A549 (cell line): ENCODE measurements at regions not wholly inside any gene's neighbourhood (a gene's known extent, or its start where the extent isn't known, plus 50 kb on each side); places are given as distances from the start of the nearest gene placed in this dataset.

ENCODE experiments used
- ATAC-seq, 2 experiments: fragments of 200-7000 bp in 1 of 2; fragments of >200 bp in 1 of 2; cut with Nextera tagmentation in 1 of 2; cut with Tn5 transposase in 1 of 2; 3 replicates each; pipeline versions ENCODE4 v1.8.0 to v1.9.1; 2018 to 2020; ENCODE audit warnings: mild to moderate bottlenecking in 1 of 2, moderate library complexity in 1 of 2
- CTCF ChIA-PET: fragments of 300-600 bp; sonication (Branson Sonifier 250); formaldehyde crosslinking; extraction: SDS; loops from one replicate; lab custom pipeline; 2021; ENCODE audit warnings: antibody characterized with exemption, inconsistent platforms; lab: Yijun Ruan, JAX
- POLR2A ChIA-PET: fragments of 350-600 bp; formaldehyde crosslinking; extraction: SDS; loops from one replicate; lab custom pipeline; 2021; ENCODE audit warnings: antibody characterized with exemption, inconsistent platforms; lab: Yijun Ruan, JAX
- DNase-seq, 2 experiments: peaks; one replicate each; pipeline versions ENCODE4 v3.0.0 to v3.0.0-alpha.2; 2011 to 2016; ENCODE audit warnings: low read depth in 1 of 2, low spot score in 1 of 2
- FAIRE-seq: peaks from 2 replicates; lab custom pipeline; 2011; peaks lifted over from hg19 to GRCh38; lab: Jason Lieb, UNC
- H3K27ac ChIP-seq, 2 experiments: fragments of >200 bp; sonication (Bioruptor Twin); formaldehyde crosslinking; 3 replicates each; pipeline ENCODE4 v1.5.1; 2016 to 2017
- H3K4me1 ChIP-seq: fragments of >200 bp; sonication (Bioruptor Twin); formaldehyde crosslinking; 3 replicates; pipeline ENCODE4 v1.6.1; 2016
- H3K4me2 ChIP-seq: fragments of >200 bp; sonication (Bioruptor Twin); formaldehyde crosslinking; 3 replicates; pipeline ENCODE4 v1.6.1; 2016
- H3K4me3 ChIP-seq: fragments of >200 bp; sonication (Bioruptor Twin); formaldehyde crosslinking; 3 replicates; pipeline ENCODE4 v1.5.1; 2016
- H3K9me3 ChIP-seq: fragments of >200 bp; sonication (Bioruptor Twin); formaldehyde crosslinking; 3 replicates; pipeline ENCODE4 v1.6.1; 2016
- ATOH8 ChIP-seq: fragments of 250-450 bp; sonication (Bioruptor Pico); IDR thresholded peaks from 2 replicates; pipeline ENCODE4 v1.5.0; 2020; ENCODE audit warnings: low read depth, mild to moderate bottlenecking, moderate library complexity
- CHD4 ChIP-seq: fragments of 200-600 bp; sonication (generic); IDR thresholded peaks from 2 replicates; pipeline ENCODE4 v1.6.1; 2016; ENCODE audit warnings: antibody characterized with exemption, mild to moderate bottlenecking, borderline replicate concordance
- CTCF ChIP-seq: fragments of >200 bp; sonication (Bioruptor Twin); formaldehyde crosslinking; IDR thresholded peaks from 3 replicates; pipeline ENCODE4 v1.5.1; 2016
- EHMT2 ChIP-seq: fragments of 200-600 bp; sonication (generic); IDR thresholded peaks from 2 replicates; pipeline ENCODE4 v1.6.1; 2016; ENCODE audit warnings: antibody characterized with exemption, low read depth, mild to moderate bottlenecking, moderate library complexity
- ELK1 ChIP-seq: fragments of 150-350 bp; IDR thresholded peaks from 2 replicates; pipeline ENCODE4 v1.6.1; 2014; ENCODE audit warnings: low read depth, mild to moderate bottlenecking, low read length
- HDAC2 ChIP-seq: fragments of 200-600 bp; sonication (generic); IDR thresholded peaks from 2 replicates; pipeline ENCODE4 v1.6.1; 2016
- JUN ChIP-seq, 2 experiments: fragments of >200 bp; sonication (Bioruptor Twin); formaldehyde crosslinking; IDR thresholded peaks; 2 replicates in 1 of 2; 3 replicates in 1 of 2; pipeline ENCODE4 v1.6.1; 2016 to 2017
- MAFK ChIP-seq: fragments of 450-650 bp; IDR thresholded peaks from 2 replicates; pipeline ENCODE4 v1.6.1; 2014; ENCODE audit not compliant: partially characterized antibody
- MAX ChIP-seq: IDR thresholded peaks from 2 replicates; pipeline ENCODE4 v1.6.1; 2012
- NFE2L2 ChIP-seq: fragments of 150-350 bp; conservative IDR thresholded peaks from 2 replicates; pipeline ENCODE4 v1.6.1; 2014; ENCODE audit warnings: low read length
- NR3C1 ChIP-seq: fragments of >200 bp; sonication (Bioruptor Twin); formaldehyde crosslinking; IDR thresholded peaks from 3 replicates; pipeline ENCODE4 v1.6.1; 2017
- RAD21 ChIP-seq, 2 experiments: fragments of >200 bp in 1 of 2; sonication (Bioruptor Twin) in 1 of 2; formaldehyde crosslinking in 1 of 2; IDR thresholded peaks in 1 of 2; conservative IDR thresholded peaks in 1 of 2; 2 replicates in 1 of 2; 3 replicates in 1 of 2; pipeline ENCODE4 v1.6.1; 2012 to 2018; ENCODE audit warnings: inconsistent platforms in 1 of 2
- RARB ChIP-seq: fragments of 250-450 bp; sonication (Bioruptor Pico); IDR thresholded peaks from 2 replicates; pipeline ENCODE4 v1.8.0; 2021; ENCODE audit warnings: mild to moderate bottlenecking, moderate library complexity
- RFX5 ChIP-seq: fragments of 450-650 bp; IDR thresholded peaks from 2 replicates; pipeline ENCODE4 v1.7.1; 2014; ENCODE audit warnings: antibody characterized with exemption, mild to moderate bottlenecking, moderate library complexity
- RNF2 ChIP-seq: fragments of 200-600 bp; sonication (generic); IDR thresholded peaks from 2 replicates; pipeline ENCODE4 v1.6.1; 2016; ENCODE audit warnings: low read depth, mild to moderate bottlenecking, antibody characterized with exemption, moderate library complexity, borderline replicate concordance
- SMC3 ChIP-seq: fragments of >200 bp; sonication (Bioruptor Twin); formaldehyde crosslinking; IDR thresholded peaks from 3 replicates; pipeline ENCODE4 v1.6.1; 2018; ENCODE audit warnings: inconsistent platforms
- ZFP36 ChIP-seq: fragments of 450-650 bp; IDR thresholded peaks from 2 replicates; pipeline ENCODE4 v1.6.1; 2014; ENCODE audit warnings: borderline replicate concordance; ENCODE audit not compliant: partially characterized antibody
- ZNF302 ChIP-seq: fragments of 250-450 bp; sonication (Bioruptor Pico); IDR thresholded peaks from 2 replicates; pipeline ENCODE4 v1.9.0; 2021; ENCODE audit warnings: inconsistent platforms, mild to moderate bottlenecking, moderate library complexity
- WGBS: methylation state at CpG from one replicate; pipeline ENCODE4 v1.1.6; 2017; ENCODE audit errors: missing lambda C conversion rate; 5-methylcytosine and 5-hydroxymethylcytosine counted together

GRCh38 chr20:33910529-33911327 lies 83.0 kb upstream of the RALY start:
- no peak overlapping the region for H3K4me3 ChIP-seq
- peak overlapping the region in 1 of 2 experiments; percentile 57; a peak in 1 of 6 replicates for H3K27ac ChIP-seq
- ChIA-PET CTCF (interaction anchor here (0.7 to 0.9 kb wide), 3 partner anchors 24 to 255 kb away, joined by 3 to 4 read pairs (median 3); no protein-coding TSS in a partner anchor), POLR2A (no interaction called here)
- no peak for ATAC-seq
- TF ChIP-seq CHD4 = no peak
- peak; percentile 67 for TF ChIP-seq NFE2L2
- TF ChIP-seq MAFK = peak; percentile 67
- TF ChIP-seq HDAC2 = no peak
- H3K4me2 ChIP-seq = no peak overlapping the region
- 87% methylated on average over 6 of the region's 6 CpGs for WGBS
- H3K9me3 ChIP-seq = no peaks in the 10 kb centered on the region
- DNase-seq = no peak
- H3K4me1 ChIP-seq = peaks cover 17% of the 10 kb centered on the region
- FAIRE-seq = no peak

GRCh38 chr20:33914919-33915318 lies 78.8 kb upstream of the RALY start:
- ChIA-PET CTCF (interaction anchor here (0.6 to 5.5 kb wide), 19 partner anchors 9 to 215 kb away, joined by 3 to 20 read pairs (median 4); partner anchors contain the start of gene ZNF341), POLR2A (interaction anchor here (0.5 to 1.7 kb wide), 2 partner anchors 78 to 480 kb away, joined by 5 to 7 read pairs; partner anchors contain the start of gene RALY)
- TF ChIP-seq SMC3 (no peak), RARB (CRISPR knock-in tag) (no peak), RFX5 (no peak)
- DNase-seq (peak; percentile 24 to 27), ATAC-seq (peak; percentile 41 to 55; a peak in 4 of 6 replicates), FAIRE-seq (no peak)
- H3K4me2 ChIP-seq = no peak overlapping the region
- H3K9me3 ChIP-seq = no peaks in the 10 kb centered on the region
- 47% methylated on average over 4 of the region's 4 CpGs for WGBS
- H3K27ac ChIP-seq = no peak overlapping the region
- H3K4me3 ChIP-seq = no peak overlapping the region
- peaks cover 8% of the 10 kb centered on the region; the same call in 2 of the 3 replicates for H3K4me1 ChIP-seq

- no peak overlapping the region for H3K27ac ChIP-seq
- FAIRE-seq = no peak
- 59% methylated on average over 6 of the region's 6 CpGs for WGBS
- TF ChIP-seq SMC3 (peak; percentile 61), MAX (peak; percentile 69), JUN (IDR thresholded peaks at IDR 0.05) (no peak), RARB (CRISPR knock-in tag) (no peak), CTCF (peak; percentile 61), ATOH8 (CRISPR knock-in tag) (no peak), ELK1 (no peak), ZFP36 (peak; percentile 70), RAD21 (conservative IDR thresholded peaks at IDR 0.05 in 1 of 2, IDR thresholded peaks at IDR 0.05 in 1 of 2) (peak; percentile 50 to 57; a peak in 4 of 5 replicates), RNF2 (no peak), NR3C1 (no peak), EHMT2 (no peak), ZNF302 (no peak)
- H3K9me3 ChIP-seq = no peaks in the 10 kb centered on the region
- H3K4me2 ChIP-seq = no peak overlapping the region
- CTCF ChIA-PET = interaction anchor here (0.7 to 5.5 kb wide), 16 partner anchors 10 to 214 kb away, joined by 3 to 20 read pairs (median 4); no protein-coding TSS in a partner anchor
- peak; percentile 77 to 88 for ATAC-seq
- H3K4me1 ChIP-seq = 0 out of 3 replicates have a peak, but pooled peaks cover 2% of the 10 kb centered on the region
- DNase-seq = peak; percentile 32 to 84
- POLR2A ChIA-PET = interaction anchor here (1.7 kb wide), 1 partner anchor 78 kb away, joined by 7 read pairs; the partner anchor contains the start of gene RALY
- no peak overlapping the region for H3K4me3 ChIP-seq
These were observed 77.9 kb upstream of the RALY start for GRCh38 chr20:33915726-33916331.
